H1 (cell line): ENCODE measurements at regions not wholly inside any gene's neighbourhood (a gene's known extent, or its start where the extent isn't known, plus 50 kb on each side); places are given as distances from the start of the nearest gene placed in this dataset.

ENCODE experiments used
- CTCF ChIA-PET: fragments of 300-600 bp; sonication (Branson Sonifier 250); formaldehyde crosslinking; loops from one replicate; lab custom pipeline; 2021; ENCODE audit not compliant: partially characterized antibody; lab: Charles Lee
- POLR2A ChIA-PET: fragments of 300-600 bp; sonication (Branson Sonifier 250); formaldehyde crosslinking; loops from one replicate; lab custom pipeline; 2021; ENCODE audit warnings: inconsistent platforms; ENCODE audit not compliant: partially characterized antibody; lab: Charles Lee
- DNase-seq, 2 experiments: peaks; one replicate each; pipeline versions ENCODE4 v3.0.0 to v3.0.0-alpha.2; 2010 to 2022; ENCODE audit warnings: low spot score in 2 of 2, low read depth in 1 of 2, mixed read lengths in 1 of 2
- FAIRE-seq: peaks from 2 replicates; lab custom pipeline; 2011; peaks lifted over from hg19 to GRCh38; lab: Jason Lieb, UNC
- H2AFZ ChIP-seq: 2 replicates; pipeline ENCODE4 v1.8.1; 2012; ENCODE audit warnings: low read length, inconsistent platforms
- H2AK5ac ChIP-seq: 2 replicates; pipeline ENCODE4 v1.6.1; 2013; ENCODE audit warnings: low read depth, low read length
- H2BK120ac ChIP-seq: replicated peaks from 2 replicates; pipeline ENCODE3; 2013; ENCODE audit warnings: low read depth, low read length, inconsistent platforms
- H2BK12ac ChIP-seq: 2 replicates; pipeline ENCODE4 v1.6.1; 2013; ENCODE audit warnings: low read depth, low read length
- H2BK15ac ChIP-seq: 2 replicates; pipeline ENCODE4 v1.6.1; 2013; ENCODE audit warnings: low read length
- H2BK20ac ChIP-seq: 2 replicates; pipeline ENCODE4 v1.6.1; 2013; ENCODE audit warnings: low read length
- H2BK5ac ChIP-seq: 2 replicates; pipeline ENCODE4 v1.6.1; 2013; ENCODE audit warnings: low read depth, low read length
- H3K14ac ChIP-seq: 2 replicates; pipeline ENCODE4 v1.6.1; 2013; ENCODE audit warnings: inconsistent platforms; ENCODE audit not compliant: insufficient read length
- H3K18ac ChIP-seq: 2 replicates; pipeline ENCODE4 v1.6.1; 2013; ENCODE audit warnings: low read length; ENCODE audit errors: extremely low read depth
- H3K23ac ChIP-seq: 2 replicates; pipeline ENCODE4 v1.6.1; 2013; ENCODE audit warnings: inconsistent platforms; ENCODE audit not compliant: insufficient read length
- H3K23me2 ChIP-seq: 2 replicates; pipeline ENCODE4 v1.6.1; 2013; ENCODE audit warnings: low read depth, low read length
- H3K27ac ChIP-seq: 2 replicates; pipeline ENCODE4 v1.6.1; 2011; ENCODE audit warnings: low read depth, low read length, inconsistent platforms
- H3K27me3 ChIP-seq, 4 experiments: replicated peaks in 1 of 4; 1 replicate in 1 of 4; 2 replicates in 3 of 4; pipeline versions ENCODE4 v1.6.1 to v1.8.1; 2011 to 2013; ENCODE audit warnings: low read length in 3 of 4, mild to moderate bottlenecking in 3 of 4, inconsistent platforms in 2 of 4, mixed read lengths in 2 of 4, moderate library complexity in 1 of 4; ENCODE audit not compliant: control insufficient read depth in 3 of 4, insufficient read depth in 3 of 4; ENCODE audit errors: extremely low read depth in 1 of 4
- H3K36me3 ChIP-seq, 4 experiments: 2 replicates each; pipeline versions ENCODE4 v1.6.1 to v1.8.1; 2011 to 2013; ENCODE audit warnings: mild to moderate bottlenecking in 4 of 4, low read length in 3 of 4, moderate library complexity in 2 of 4, control low read depth in 1 of 4, inconsistent platforms in 1 of 4; ENCODE audit not compliant: insufficient read depth in 4 of 4, control insufficient read depth in 2 of 4
- H3K4ac ChIP-seq: replicated peaks from 2 replicates; pipeline ENCODE3; 2013; ENCODE audit warnings: low read length, low read depth, mixed read lengths, inconsistent platforms; ENCODE audit not compliant: insufficient read length
- H3K4me1 ChIP-seq, 4 experiments: replicated peaks in 1 of 4; 1 replicate in 1 of 4; 2 replicates in 3 of 4; pipeline versions ENCODE4 v1.6.1 to v1.8.1; 2011 to 2013; ENCODE audit warnings: low read length in 3 of 4, inconsistent platforms in 2 of 4, mixed read lengths in 1 of 4; ENCODE audit not compliant: insufficient read depth in 4 of 4, control insufficient read depth in 3 of 4
- H3K4me2 ChIP-seq, 2 experiments: 2 replicates each; pipeline versions ENCODE4 v1.6.1 to v1.8.1; 2011 to 2013; ENCODE audit warnings: low read depth in 2 of 2, low read length in 2 of 2, control low read depth in 1 of 2, inconsistent platforms in 1 of 2, mild to moderate bottlenecking in 1 of 2; ENCODE audit not compliant: insufficient read depth in 1 of 2
- H3K4me3 ChIP-seq, 4 experiments: fragments of 200-600, 300-600 bp in 1 of 4; sonication (generic), shearing (Covaris generic), sonication (Bioruptor Twin) in 1 of 4; 2 replicates each; pipeline versions ENCODE4 v1.5.1 to v1.8.1; 2011 to 2016; ENCODE audit warnings: low read length in 4 of 4, low read depth in 3 of 4, control low read depth in 2 of 4, inconsistent platforms in 2 of 4, mild to moderate bottlenecking in 2 of 4, mixed read lengths in 1 of 4, moderate library complexity in 1 of 4; ENCODE audit not compliant: insufficient read depth in 2 of 4; ENCODE audit errors: extremely low read depth in 1 of 4
- H3K56ac ChIP-seq: replicated peaks from 2 replicates; pipeline ENCODE3; 2013; ENCODE audit warnings: low read depth, mild to moderate bottlenecking, mixed read lengths, low read length, inconsistent platforms; ENCODE audit not compliant: insufficient read length
- H3K79me1 ChIP-seq: 2 replicates; pipeline ENCODE4 v1.6.1; 2013; ENCODE audit warnings: low read depth, low read length, control low read depth
- H3K79me2 ChIP-seq, 2 experiments: 2 replicates each; pipeline versions ENCODE4 v1.6.1 to v1.8.1; 2012 to 2013; ENCODE audit warnings: low read length in 2 of 2, mild to moderate bottlenecking in 2 of 2, inconsistent platforms in 1 of 2; ENCODE audit not compliant: insufficient read depth in 2 of 2, control insufficient read depth in 1 of 2
- H3K9ac ChIP-seq, 4 experiments: replicated peaks in 1 of 4; 1 replicate in 1 of 4; 2 replicates in 3 of 4; pipeline versions ENCODE4 v1.6.1 to v1.8.1; 2011 to 2013; ENCODE audit warnings: low read depth in 3 of 4, low read length in 3 of 4, control low read depth in 2 of 4, mild to moderate bottlenecking in 2 of 4, moderate library complexity in 2 of 4, inconsistent platforms in 1 of 4; ENCODE audit errors: extremely low read depth in 1 of 4
- H3K9me3 ChIP-seq, 2 experiments: 2 replicates each; pipeline versions ENCODE4 v1.6.1 to v1.8.1; 2012 to 2013; ENCODE audit warnings: mild to moderate bottlenecking in 2 of 2, moderate library complexity in 2 of 2, control low read depth in 1 of 2, inconsistent platforms in 1 of 2, low read depth in 1 of 2, low read length in 1 of 2, mixed read lengths in 1 of 2; ENCODE audit not compliant: insufficient read depth in 2 of 2
- H4K20me1 ChIP-seq, 2 experiments: replicated peaks in 1 of 2; 2 replicates each; pipeline versions ENCODE3 to v1.8.1; 2011 to 2013; ENCODE audit warnings: inconsistent platforms in 2 of 2, low read length in 2 of 2, mild to moderate bottlenecking in 1 of 2; ENCODE audit not compliant: insufficient read depth in 2 of 2, control insufficient read depth in 1 of 2
- H4K5ac ChIP-seq: 2 replicates; pipeline ENCODE4 v1.6.1; 2013; ENCODE audit warnings: low read length, low read depth, mixed read lengths, inconsistent platforms; ENCODE audit not compliant: insufficient read length
- H4K8ac ChIP-seq: 2 replicates; pipeline ENCODE4 v1.8.0; 2013; ENCODE audit warnings: mild to moderate bottlenecking, moderate library complexity, low read length, inconsistent platforms; ENCODE audit not compliant: insufficient read depth; ENCODE audit errors: extremely low read depth
- H4K91ac ChIP-seq: replicated peaks from 2 replicates; pipeline ENCODE3; 2013; ENCODE audit warnings: low read length, mixed read lengths, inconsistent platforms; ENCODE audit not compliant: insufficient read length
- BCL11A ChIP-seq, 2 experiments: IDR thresholded peaks; one replicate each; pipeline ENCODE4 v1.6.1; 2011; ENCODE audit warnings: low read depth in 2 of 2, low read length in 2 of 2, mild to moderate bottlenecking in 2 of 2
- CREB1 ChIP-seq: IDR thresholded peaks from 2 replicates; pipeline ENCODE4 v1.6.1; 2012; ENCODE audit warnings: inconsistent platforms
- EZH2 ChIP-seq: fragments of 200-600 bp; sonication (generic); IDR thresholded peaks from 2 replicates; pipeline ENCODE4 v1.7.1; 2012; ENCODE audit warnings: low read depth, mild to moderate bottlenecking, moderate library complexity, low read length, inconsistent platforms; ENCODE audit not compliant: severe bottlenecking
- GTF2F1 ChIP-seq: IDR thresholded peaks from 2 replicates; pipeline ENCODE4 v1.6.1; 2012; ENCODE audit warnings: low read depth, low read length, improper control_type of control experiment, borderline replicate concordance
- HDAC2 ChIP-seq, 2 experiments: fragments of 300-600 bp in 1 of 2; sonication (generic) in 1 of 2; IDR thresholded peaks; 2 replicates each; pipeline ENCODE4 v1.6.1; 2011 to 2012; ENCODE audit warnings: low read depth in 2 of 2, low read length in 2 of 2, mild to moderate bottlenecking in 2 of 2, moderate library complexity in 2 of 2, borderline replicate concordance in 1 of 2, inconsistent platforms in 1 of 2
- MAFK ChIP-seq: IDR thresholded peaks from 2 replicates; pipeline ENCODE4 v1.6.1; 2012; ENCODE audit warnings: low read depth, mild to moderate bottlenecking, improper control_type of control experiment, low read length
- POLR2AphosphoS5 ChIP-seq: IDR thresholded peaks from 2 replicates; pipeline ENCODE4 v1.6.1; 2011; ENCODE audit warnings: low read depth, low read length
- SAP30 ChIP-seq: fragments of 300-600 bp; sonication (generic); IDR thresholded peaks from 2 replicates; pipeline ENCODE4 v1.7.1; 2012; ENCODE audit warnings: low read length, moderate library complexity, mild to moderate bottlenecking, inconsistent platforms; ENCODE audit not compliant: insufficient read depth, insufficient replicate concordance
- SIRT6 ChIP-seq: IDR thresholded peaks from one replicate; pipeline ENCODE4 v1.7.1; 2012; ENCODE audit warnings: low read length, inconsistent platforms
- SP1 ChIP-seq: IDR thresholded peaks from 2 replicates; pipeline ENCODE4 v1.6.1; 2011; ENCODE audit warnings: low read depth, low read length
- TAF1 ChIP-seq: IDR thresholded peaks from 2 replicates; pipeline ENCODE4 v1.6.1; 2011; ENCODE audit warnings: mild to moderate bottlenecking, low read depth, low read length
- TAF7 ChIP-seq: optimal IDR thresholded peaks from 2 replicates; pipeline ENCODE3; 2011; ENCODE audit warnings: low read depth, mild to moderate bottlenecking, inconsistent platforms, low read length, moderate library complexity, borderline replicate concordance
- TBP ChIP-seq: IDR thresholded peaks from 2 replicates; pipeline ENCODE4 v1.6.1; 2011; ENCODE audit warnings: low read depth, low read length, improper control_type of control experiment
- WGBS, 2 experiments: shearing (Covaris generic) in 1 of 2; methylation state at CpG; one replicate each; pipeline versions ENCODE4 v1.1.6 to v1.1.7; 2013 to 2015; ENCODE audit warnings: low lambda C conversion rate in 2 of 2, mixed read lengths in 2 of 2, inconsistent platforms in 1 of 2, low coverage in 1 of 2, missing lambda C conversion rate in 1 of 2; ENCODE audit not compliant: insufficient replicate concordance in 2 of 2, insufficient coverage in 1 of 2, insufficient read length in 1 of 2; ENCODE audit errors: extremely low coverage in 1 of 2, missing lambda C conversion rate in 1 of 2; 5-methylcytosine and 5-hydroxymethylcytosine counted together
- TF ChIP-seq, protein P1 (sequence below): IDR thresholded peaks from 2 replicates; pipeline ENCODE4 v1.6.1; 2011; ENCODE audit warnings: low read depth, mild to moderate bottlenecking, low read length; ENCODE audit not compliant: insufficient read depth
- TF ChIP-seq, protein P2 (sequence below): IDR thresholded peaks from 2 replicates; pipeline ENCODE4 v1.6.1; 2012; ENCODE audit warnings: inconsistent platforms

DNA sequence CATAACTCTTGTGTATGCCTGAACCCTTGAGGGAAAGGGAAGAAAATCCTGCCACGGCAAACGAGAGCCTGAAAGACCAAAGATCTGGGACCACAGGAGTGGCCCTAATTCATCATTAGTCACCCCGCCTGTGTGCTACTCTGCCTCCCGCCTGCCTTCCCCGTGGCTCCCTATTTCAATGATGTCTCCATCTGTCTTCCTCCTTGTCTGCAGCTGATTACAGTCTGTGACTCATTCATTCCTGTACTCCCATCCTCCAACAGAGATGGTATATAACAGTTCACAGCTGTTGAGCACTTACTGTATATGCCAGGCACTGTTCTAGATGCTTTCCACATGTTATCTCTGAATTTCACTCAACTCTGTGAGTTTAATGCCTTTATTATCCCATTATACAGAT lies 96.6 kb downstream of the SEC16B start:
- no peak overlapping the region for H2BK20ac ChIP-seq
- H3K23ac ChIP-seq, result no peak overlapping the region
- no peak overlapping the region for H4K8ac ChIP-seq
- H3K9ac ChIP-seq, result no peak overlapping the region
- no peak overlapping the region for H4K91ac ChIP-seq
- no peak overlapping the region for H2BK120ac ChIP-seq
- H3K27ac ChIP-seq, result no peak overlapping the region
- ChIA-PET CTCF (no interaction called here), POLR2A (no interaction called here)
- H3K36me3 ChIP-seq, result no peaks in the 10 kb centered on the region
- H2BK12ac ChIP-seq, result no peak overlapping the region
- 91% methylated on average over 5 of the region's 5 CpGs; no CpG with 5 or more reads in 1 of the 2 experiments for WGBS, 2 experiments
- H3K18ac ChIP-seq, result no peak overlapping the region
- no peaks in the 10 kb centered on the region for H3K79me2 ChIP-seq
- no peak overlapping the region for H2AFZ ChIP-seq
- DNase-seq, result no peak
- H3K4me2 ChIP-seq, result no peak overlapping the region
- H3K4ac ChIP-seq, result no peak overlapping the region
- no peaks in the 10 kb centered on the region for H3K4me1 ChIP-seq
- no peak overlapping the region for H2AK5ac ChIP-seq
- no peak overlapping the region for H3K4me3 ChIP-seq
- no peak overlapping the region for H2BK15ac ChIP-seq
- H2BK5ac ChIP-seq, result no peak overlapping the region
- H3K14ac ChIP-seq, result no peak overlapping the region
- H3K9me3 ChIP-seq, result 0 out of 4 replicates have a peak, but pooled peaks cover 0 to 2% of the 10 kb centered on the region in 2 experiments
- no peak overlapping the region for H4K5ac ChIP-seq
- no peaks in the 10 kb centered on the region for H3K79me1 ChIP-seq
- H3K56ac ChIP-seq, result no peak overlapping the region
- no peaks in the 10 kb centered on the region for H4K20me1 ChIP-seq
- no peak for FAIRE-seq
- H3K23me2 ChIP-seq, result no peaks in the 10 kb centered on the region
- no peaks in the 10 kb centered on the region for H3K27me3 ChIP-seq
- TF ChIP-seq CREB1 (no peak), SP1 (no peak), EZH2 (no peak), HDAC2 (IDR thresholded peaks at IDR 0.05; ENCODE audit: borderline replicate concordance in 1 of 2, low read depth in 2 of 2, low read length in 2 of 2) (no peak), GTF2F1 (no peak), TBP (no peak), TAF7 (no peak), SAP30 (no peak), MAFK (no peak), BCL11A (IDR thresholded peaks at IDR 0.05; ENCODE audit: low read depth in 2 of 2, low read length in 2 of 2) (no peak), SIRT6 (no peak), POLR2AphosphoS5 (no peak), TAF1 (no peak)
- TF ChIP-seq, protein P1, sequence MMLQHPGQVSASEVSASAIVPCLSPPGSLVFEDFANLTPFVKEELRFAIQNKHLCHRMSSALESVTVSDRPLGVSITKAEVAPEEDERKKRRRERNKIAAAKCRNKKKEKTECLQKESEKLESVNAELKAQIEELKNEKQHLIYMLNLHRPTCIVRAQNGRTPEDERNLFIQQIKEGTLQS, result no peak
- TF ChIP-seq, protein P2, sequence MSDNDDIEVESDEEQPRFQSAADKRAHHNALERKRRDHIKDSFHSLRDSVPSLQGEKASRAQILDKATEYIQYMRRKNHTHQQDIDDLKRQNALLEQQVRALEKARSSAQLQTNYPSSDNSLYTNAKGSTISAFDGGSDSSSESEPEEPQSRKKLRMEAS, result no peak
